HEK293 (cell line): ENCODE measurements at regions not wholly inside any gene's neighbourhood (a gene's known extent, or its start where the extent isn't known, plus 50 kb on each side); places are given as distances from the start of the nearest gene placed in this dataset.

ENCODE experiments used
- CTCF ChIA-PET: fragments of 350-600 bp; formaldehyde crosslinking; extraction: SDS; loops from one replicate; lab custom pipeline; 2021; ENCODE audit warnings: antibody characterized with exemption; lab: Yijun Ruan, JAX
- POLR2A ChIA-PET: fragments of 300-600 bp; formaldehyde crosslinking; extraction: SDS; loops from one replicate; lab custom pipeline; 2020; ENCODE audit warnings: antibody characterized with exemption, inconsistent platforms; lab: Yijun Ruan, JAX
- H3K27ac ChIP-seq: fragments of 200-500 bp; sonication (Bioruptor generic); 2 replicates; pipeline ENCODE4 v1.5.1; 2014; ENCODE audit warnings: low read depth, low read length, control low read depth, inconsistent platforms; ENCODE audit errors: extremely low read depth
- H3K36me3 ChIP-seq, 2 experiments: fragments of 200-500 bp in 1 of 2; sonication (Bioruptor generic) in 1 of 2; 1 replicate in 1 of 2; 2 replicates in 1 of 2; pipeline ENCODE4 v1.5.1; 2014 to 2017; ENCODE audit warnings: inconsistent platforms in 2 of 2, low read length in 2 of 2; ENCODE audit not compliant: control insufficient read depth in 2 of 2, insufficient read depth in 1 of 2
- H3K4me1 ChIP-seq: fragments of 200-500 bp; sonication (Bioruptor generic); 2 replicates; pipeline ENCODE4 v1.5.1; 2014; ENCODE audit warnings: mild to moderate bottlenecking, low read length, inconsistent platforms; ENCODE audit not compliant: control insufficient read depth, insufficient read depth
- H3K4me3 ChIP-seq: 2 replicates; pipeline ENCODE4 v1.5.1; 2011; ENCODE audit warnings: low read depth, mild to moderate bottlenecking, control low read depth, low read length, moderate library complexity
- H3K9me3 ChIP-seq: fragments of 200-500 bp; sonication (Bioruptor generic); 2 replicates; pipeline ENCODE4 v1.5.1; 2014; ENCODE audit warnings: low read depth, low read length, inconsistent platforms; ENCODE audit not compliant: control insufficient read depth, insufficient read depth
- AEBP2 ChIP-seq: fragments of 450-650 bp; formaldehyde crosslinking; IDR thresholded peaks from 2 replicates; pipeline ENCODE4 v1.5.1; 2016; ENCODE audit warnings: missing biosample characterization, missing genetic modification characterization, borderline replicate concordance
- ZFHX2 ChIP-seq: fragments of 450-650 bp; formaldehyde crosslinking; conservative IDR thresholded peaks from 2 replicates; pipeline ENCODE4 v1.5.1; 2016; ENCODE audit warnings: missing biosample characterization, missing genetic modification characterization
- ZNF398 ChIP-seq: fragments of 450-650 bp; formaldehyde crosslinking; IDR thresholded peaks from 2 replicates; pipeline ENCODE4 v1.5.1; 2017; ENCODE audit warnings: missing biosample characterization, missing genetic modification characterization

DNA sequence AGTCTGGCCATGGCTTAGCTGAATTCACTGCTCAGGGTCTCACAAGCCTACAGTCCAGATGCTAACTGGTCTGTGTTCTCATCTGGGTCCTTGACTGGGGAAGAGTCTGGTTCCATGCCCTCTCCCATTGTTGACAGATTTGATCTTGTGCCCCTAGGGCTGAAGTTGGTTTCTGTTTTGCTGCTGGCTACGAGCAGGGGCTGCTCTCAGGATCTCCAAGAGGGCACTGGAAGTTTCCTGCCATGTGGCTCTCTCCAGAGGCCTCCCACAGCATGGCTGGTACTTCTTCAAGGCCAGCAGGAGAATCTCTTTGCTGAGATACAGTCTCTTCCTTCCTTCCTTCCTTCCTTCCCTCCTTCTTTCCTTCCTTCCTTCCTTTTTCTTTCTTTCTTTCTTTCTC, 78.1 kb downstream of the SPP2 start:
- H3K36me3 ChIP-seq: no peaks in the 10 kb centered on the region
- no peak overlapping the region for H3K4me3 ChIP-seq
- ChIA-PET CTCF (no interaction called here), POLR2A (no interaction called here)
- TF ChIP-seq AEBP2 (tag by site-specific recombination) (no peak), ZNF398 (tag by site-specific recombination) (no peak), ZFHX2 (tag by site-specific recombination) (no peak)
- H3K27ac ChIP-seq: no peak overlapping the region
- H3K4me1 ChIP-seq: no peaks in the 10 kb centered on the region
- no peaks in the 10 kb centered on the region for H3K9me3 ChIP-seq
